Endodermal cell (in vitro differentiated cells): ENCODE measurements at regions not wholly inside any gene's neighbourhood (a gene's known extent, or its start where the extent isn't known, plus 50 kb on each side); places are given as distances from the start of the nearest gene placed in this dataset.

ENCODE experiments used
- DNase-seq: peaks from one replicate; pipeline ENCODE4 v3.0.0-alpha.2; 2017
- H3K27ac ChIP-seq: 2 replicates; pipeline ENCODE4 v1.5.1; 2013; ENCODE audit warnings: mild to moderate bottlenecking, low read depth, low read length, moderate library complexity
- H3K27me3 ChIP-seq: 2 replicates; pipeline ENCODE4 v1.6.1; 2013; ENCODE audit warnings: mild to moderate bottlenecking, low read length, moderate library complexity; ENCODE audit not compliant: insufficient read depth, control insufficient read depth, poor library complexity, severe bottlenecking
- H3K36me3 ChIP-seq: 2 replicates; pipeline ENCODE4 v1.7.0; 2013; ENCODE audit warnings: mild to moderate bottlenecking, low read length, moderate library complexity; ENCODE audit not compliant: control insufficient read depth, insufficient read depth
- H3K4me1 ChIP-seq: one replicate; pipeline ENCODE4 v1.7.0; 2013; ENCODE audit warnings: low read length; ENCODE audit not compliant: control insufficient read depth, insufficient read depth
- H3K4me3 ChIP-seq: 2 replicates; pipeline ENCODE4 v1.5.1; 2013; ENCODE audit warnings: mild to moderate bottlenecking, low read length, moderate library complexity
- H3K9ac ChIP-seq: 2 replicates; pipeline ENCODE4 v1.6.1; 2013; ENCODE audit warnings: mild to moderate bottlenecking, low read length, moderate library complexity; ENCODE audit not compliant: poor library complexity, severe bottlenecking; ENCODE audit errors: extremely low read depth
- H3K9me3 ChIP-seq: 2 replicates; pipeline ENCODE4 v1.6.1; 2013; ENCODE audit warnings: mild to moderate bottlenecking, low read length, moderate library complexity; ENCODE audit not compliant: control insufficient read depth
- H3K27ac Mint-ChIP-seq: 2 replicates; pipeline ENCODE4 v1.8.0; 2020; ENCODE audit warnings: mixed read lengths
- H3K27me3 Mint-ChIP-seq: 2 replicates; pipeline ENCODE4 v1.8.0; 2021; ENCODE audit warnings: mild to moderate bottlenecking, mixed read lengths; ENCODE audit not compliant: insufficient read depth
- H3K36me3 Mint-ChIP-seq: 2 replicates; pipeline ENCODE4 v1.8.0; 2020; ENCODE audit warnings: low read depth, mixed read lengths
- H3K4me1 Mint-ChIP-seq: 2 replicates; pipeline ENCODE4 v1.8.0; 2020; ENCODE audit warnings: mixed read lengths
- H3K4me3 Mint-ChIP-seq: 2 replicates; pipeline ENCODE4 v1.8.0; 2020; ENCODE audit warnings: mild to moderate bottlenecking, moderate library complexity, mixed read lengths
- H3K9me3 Mint-ChIP-seq: 2 replicates; pipeline ENCODE4 v1.8.0; 2020; ENCODE audit warnings: mild to moderate bottlenecking, mixed read lengths
- WGBS, 2 experiments: methylation state at CpG; one replicate each; pipeline versions ENCODE4 v1.1.5 to v1.1.7; 2013; ENCODE audit warnings: missing lambda C conversion rate in 2 of 2, mixed read lengths in 1 of 2; ENCODE audit not compliant: insufficient coverage in 1 of 2, insufficient read length in 1 of 2; 5-methylcytosine and 5-hydroxymethylcytosine counted together
- TF ChIP-seq, protein P1 (sequence below): fragments of 200-600 bp; sonication (generic); conservative IDR thresholded peaks from 2 replicates; pipeline ENCODE4 v1.5.0; 2021; ENCODE audit warnings: antibody characterized with exemption, mild to moderate bottlenecking

DNA sequence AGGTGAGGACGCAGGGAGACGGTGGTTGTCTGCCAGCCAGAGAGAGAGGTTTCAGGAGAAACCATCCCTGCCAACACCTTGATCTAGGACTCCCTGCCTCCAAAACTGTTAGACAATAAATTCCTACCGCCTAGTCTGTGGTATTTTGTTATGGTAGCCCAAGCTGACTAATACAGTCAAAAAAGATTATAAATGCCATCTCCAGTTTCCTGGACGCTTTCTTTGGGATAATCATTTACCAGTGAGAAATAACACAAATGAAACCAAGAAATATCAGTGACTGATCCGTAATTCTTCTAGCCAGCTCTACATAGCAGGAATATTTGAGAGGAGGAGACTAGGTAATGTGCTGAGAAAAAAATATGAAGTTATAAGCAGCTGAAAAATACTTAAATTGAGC lies 707.8 kb upstream of the LMCD1 start:
- Mint-ChIP-seq H3K9me3 (peaks cover 21% of the 10 kb centered on the region), H3K4me3 (no peak overlapping the region), H3K27ac (no peak overlapping the region), H3K36me3 (peaks cover 8% of the 10 kb centered on the region), H3K4me1 (peaks cover 16% of the 10 kb centered on the region), H3K27me3 (no peaks in the 10 kb centered on the region)
- H3K36me3 ChIP-seq: no peaks in the 10 kb centered on the region
- H3K4me3 ChIP-seq: no peak overlapping the region
- 95 to 100% methylated on average over 3 to 5 of the region's 5 CpGs for WGBS, 2 experiments
- TF ChIP-seq, protein P1, sequence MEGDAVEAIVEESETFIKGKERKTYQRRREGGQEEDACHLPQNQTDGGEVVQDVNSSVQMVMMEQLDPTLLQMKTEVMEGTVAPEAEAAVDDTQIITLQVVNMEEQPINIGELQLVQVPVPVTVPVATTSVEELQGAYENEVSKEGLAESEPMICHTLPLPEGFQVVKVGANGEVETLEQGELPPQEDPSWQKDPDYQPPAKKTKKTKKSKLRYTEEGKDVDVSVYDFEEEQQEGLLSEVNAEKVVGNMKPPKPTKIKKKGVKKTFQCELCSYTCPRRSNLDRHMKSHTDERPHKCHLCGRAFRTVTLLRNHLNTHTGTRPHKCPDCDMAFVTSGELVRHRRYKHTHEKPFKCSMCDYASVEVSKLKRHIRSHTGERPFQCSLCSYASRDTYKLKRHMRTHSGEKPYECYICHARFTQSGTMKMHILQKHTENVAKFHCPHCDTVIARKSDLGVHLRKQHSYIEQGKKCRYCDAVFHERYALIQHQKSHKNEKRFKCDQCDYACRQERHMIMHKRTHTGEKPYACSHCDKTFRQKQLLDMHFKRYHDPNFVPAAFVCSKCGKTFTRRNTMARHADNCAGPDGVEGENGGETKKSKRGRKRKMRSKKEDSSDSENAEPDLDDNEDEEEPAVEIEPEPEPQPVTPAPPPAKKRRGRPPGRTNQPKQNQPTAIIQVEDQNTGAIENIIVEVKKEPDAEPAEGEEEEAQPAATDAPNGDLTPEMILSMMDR: no peak
- H3K27ac ChIP-seq: no peak overlapping the region
- peaks cover 18% of the 10 kb centered on the region for H3K9me3 ChIP-seq
- no peaks in the 10 kb centered on the region for H3K4me1 ChIP-seq
- no peaks in the 10 kb centered on the region for H3K27me3 ChIP-seq
- H3K9ac ChIP-seq: no peak overlapping the region
- DNase-seq: no peak

DNA sequence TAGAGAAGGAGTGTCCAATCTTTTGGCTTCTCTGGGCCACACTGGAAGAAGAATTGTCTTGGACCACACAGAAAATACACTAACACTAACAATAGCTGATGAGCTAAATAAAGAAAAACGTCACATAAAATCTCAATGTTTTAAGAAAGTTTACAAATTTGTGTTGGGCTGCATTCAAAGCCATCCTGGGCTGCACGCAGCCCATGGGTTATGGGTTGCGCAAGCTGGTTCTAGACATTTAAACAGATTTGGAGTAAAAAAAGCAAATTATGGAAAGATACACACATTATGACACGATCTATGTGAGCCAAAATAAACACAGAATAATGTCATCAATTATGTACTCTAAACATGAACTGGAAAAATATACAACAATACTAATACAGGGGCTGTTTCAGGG lies 703.3 kb upstream of the LMCD1 start:
- Mint-ChIP-seq H3K27ac (no peak overlapping the region), H3K9me3 (peaks cover 3% of the 10 kb centered on the region), H3K27me3 (no peaks in the 10 kb centered on the region), H3K36me3 (no peaks in the 10 kb centered on the region), H3K4me1 (peaks cover 8% of the 10 kb centered on the region), H3K4me3 (no peak overlapping the region)
- no peaks in the 10 kb centered on the region for H3K9me3 ChIP-seq
- no peaks in the 10 kb centered on the region for H3K27me3 ChIP-seq
- no peak overlapping the region for H3K9ac ChIP-seq
- TF ChIP-seq, protein P1: no peak
- WGBS, 2 experiments: 92 to 95% methylated on average over 3 to 4 of the region's 4 CpGs
- H3K4me3 ChIP-seq: no peak overlapping the region
- H3K27ac ChIP-seq: no peak overlapping the region
- no peaks in the 10 kb centered on the region for H3K36me3 ChIP-seq
- no peaks in the 10 kb centered on the region for H3K4me1 ChIP-seq
- DNase-seq: no peak

DNA sequence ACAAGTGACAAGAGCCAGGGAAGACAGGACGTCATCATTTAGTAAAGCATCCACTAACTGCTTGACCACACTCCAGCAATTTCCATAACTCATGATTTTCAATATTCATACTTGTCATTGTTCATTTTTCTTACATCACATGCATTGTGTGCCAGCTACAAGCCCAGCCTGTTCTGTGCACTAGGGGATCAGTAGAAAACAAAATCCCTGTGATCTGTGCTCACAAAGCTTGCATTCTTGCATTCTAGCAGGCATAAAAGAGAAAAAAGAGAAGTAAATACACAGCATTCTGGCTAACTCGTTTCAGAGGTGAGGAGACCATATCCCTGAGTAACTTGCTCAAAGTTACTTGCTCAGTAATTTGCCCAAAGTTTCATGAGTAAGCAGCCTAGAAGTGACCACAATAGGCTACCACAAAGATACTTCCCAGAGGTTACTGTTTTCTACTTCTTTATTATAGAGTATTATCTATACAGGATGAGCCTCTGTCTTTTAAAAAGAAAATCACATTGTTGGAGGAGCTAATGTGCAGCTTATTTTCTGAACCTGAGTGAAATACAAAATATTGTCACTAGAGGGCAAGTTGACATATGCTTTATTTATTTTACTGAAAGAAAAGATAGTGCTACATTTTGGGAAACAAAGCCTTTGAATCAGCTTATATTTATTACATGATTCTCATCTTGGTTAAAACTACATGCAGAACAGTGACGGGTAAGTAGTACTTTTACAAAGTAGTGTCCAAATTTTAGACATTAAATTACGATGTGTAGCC lies 701.4 kb upstream of the LMCD1 start:
- no peaks in the 10 kb centered on the region for H3K9me3 Mint-ChIP-seq
- no peak overlapping the region for H3K27ac ChIP-seq
- peaks cover 8% of the 10 kb centered on the region for H3K4me1 Mint-ChIP-seq
- H3K4me3 ChIP-seq: no peak overlapping the region
- TF ChIP-seq, protein P1: peak; percentile 54
- H3K27me3 ChIP-seq: no peaks in the 10 kb centered on the region
- DNase-seq: no peak
- H3K9ac ChIP-seq: no peak overlapping the region
- H3K9me3 ChIP-seq: no peaks in the 10 kb centered on the region
- no peaks in the 10 kb centered on the region for H3K4me1 ChIP-seq
- no peaks in the 10 kb centered on the region for H3K36me3 Mint-ChIP-seq
- H3K27me3 Mint-ChIP-seq: no peaks in the 10 kb centered on the region
- no peaks in the 10 kb centered on the region for H3K36me3 ChIP-seq
- WGBS, 2 experiments: 81 to 89% methylated on average over 4 of the region's 4 CpGs
- no peak overlapping the region for H3K4me3 Mint-ChIP-seq
- no peak overlapping the region for H3K27ac Mint-ChIP-seq
